PC-9 (cell line): ENCODE measurements at regions not wholly inside any gene's neighbourhood (a gene's known extent, or its start where the extent isn't known, plus 50 kb on each side); places are given as distances from the start of the nearest gene placed in this dataset.

Experiments used
- CTCF ChIP-seq: fragments of 200-600 bp; sonication (generic); conservative IDR thresholded peaks from 2 replicates; pipeline ENCODE4 v1.6.1; 2017; ENCODE audit warnings: mixed run types, antibody characterized with exemption, mild to moderate bottlenecking, moderate library complexity
- EZH2 ChIP-seq: fragments of 200-600 bp; sonication (generic); IDR thresholded peaks from 2 replicates; pipeline ENCODE4 v1.8.0; 2017; ENCODE audit warnings: antibody characterized with exemption, low read depth

DNA sequence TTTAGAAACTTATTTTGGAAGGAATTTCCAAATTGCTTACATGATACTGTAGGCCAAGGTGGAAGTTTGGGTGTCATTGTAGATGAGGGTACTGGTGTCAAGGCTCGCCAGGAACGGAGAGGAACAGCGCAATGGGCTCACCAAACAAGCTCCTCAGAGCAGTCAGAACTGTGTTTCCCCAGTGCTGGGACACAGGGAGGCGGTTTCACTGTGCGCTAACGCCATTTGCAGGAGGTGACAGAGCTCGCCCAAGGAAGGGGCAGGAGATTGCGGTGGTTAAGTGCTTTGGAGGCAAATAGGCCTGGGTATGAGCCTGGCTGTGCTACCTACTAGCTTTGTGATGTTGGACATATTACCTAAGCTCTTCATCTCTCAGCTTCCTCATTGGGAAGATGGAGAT is 57.3 kb downstream of the HHEX start:
- TF ChIP-seq CTCF, result no peak
- no peak for TF ChIP-seq EZH2
